Coronary artery (tissue), 2 donors: ENCODE measurements at regions not wholly inside any gene's neighbourhood (a gene's known extent, or its start where the extent isn't known, plus 50 kb on each side); places are given as distances from the start of the nearest gene placed in this dataset.
"Not testable (repeated sequence)": the region's sequence is repeated elsewhere in the genome, so short reads cannot be mapped to it uniquely, and the experiment has no call there.

ENCODE experiments used
- DNase-seq: peaks from one replicate; pipeline ENCODE4 v3.0.0-alpha.2; 2017; ENCODE audit warnings: low spot score
- H3K27ac ChIP-seq, 2 donors: fragments of 200-600 bp; sonication (generic); one replicate each; pipeline ENCODE4 v1.5.1; 2016 to 2019
- H3K4me3 ChIP-seq: fragments of 200-600 bp; sonication (generic); 2 replicates; pipeline ENCODE4 v1.5.1; 2016; ENCODE audit warnings: mild to moderate bottlenecking, moderate library complexity
- TF ChIP-seq, protein P1 (sequence below): fragments of 200-600 bp; sonication (generic); IDR thresholded peaks from one replicate; pipeline ENCODE4 v1.5.1; 2019; ENCODE audit warnings: antibody characterized with exemption

DNA sequence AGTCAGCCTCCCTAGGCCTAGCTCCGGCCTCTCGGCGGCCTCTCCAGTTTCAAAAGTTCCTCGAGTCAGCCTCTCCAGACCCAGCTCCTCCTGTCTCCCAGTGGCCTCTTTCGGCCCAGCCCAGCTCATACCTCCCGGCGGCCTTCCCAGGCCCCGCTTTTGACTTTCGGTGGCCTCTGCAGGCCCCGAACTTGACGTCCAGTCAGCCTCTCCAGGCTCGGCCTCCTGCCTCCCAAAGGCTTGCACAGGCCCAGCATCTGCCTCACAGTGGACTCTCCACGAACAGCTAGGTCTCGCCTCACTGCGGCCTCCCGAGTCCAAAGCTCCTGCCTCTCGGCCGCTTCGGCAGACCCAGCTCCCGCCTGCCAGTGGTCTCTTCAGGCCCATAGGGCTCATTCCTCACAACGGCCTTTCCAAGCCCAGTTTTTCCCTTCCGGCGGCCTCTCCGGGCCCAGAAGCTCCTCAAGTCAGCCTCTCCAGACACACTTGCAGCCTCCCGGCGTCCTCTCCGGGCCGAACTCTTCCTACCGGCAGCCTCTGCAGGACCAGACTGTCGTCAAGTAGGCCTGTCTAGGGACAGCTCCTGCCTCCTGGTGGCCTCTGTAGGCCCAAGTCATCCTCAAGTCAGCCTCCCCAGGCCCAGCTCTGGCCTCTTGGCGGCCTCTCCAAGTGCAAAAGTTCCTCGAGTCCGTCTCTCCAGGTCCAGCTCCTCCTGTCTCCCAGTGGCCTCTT, 249.9 kb upstream of the ZNF722 start:
- H3K27ac ChIP-seq, H3K4me3 ChIP-seq, DNase-seq: not testable (repeated sequence)

DNA sequence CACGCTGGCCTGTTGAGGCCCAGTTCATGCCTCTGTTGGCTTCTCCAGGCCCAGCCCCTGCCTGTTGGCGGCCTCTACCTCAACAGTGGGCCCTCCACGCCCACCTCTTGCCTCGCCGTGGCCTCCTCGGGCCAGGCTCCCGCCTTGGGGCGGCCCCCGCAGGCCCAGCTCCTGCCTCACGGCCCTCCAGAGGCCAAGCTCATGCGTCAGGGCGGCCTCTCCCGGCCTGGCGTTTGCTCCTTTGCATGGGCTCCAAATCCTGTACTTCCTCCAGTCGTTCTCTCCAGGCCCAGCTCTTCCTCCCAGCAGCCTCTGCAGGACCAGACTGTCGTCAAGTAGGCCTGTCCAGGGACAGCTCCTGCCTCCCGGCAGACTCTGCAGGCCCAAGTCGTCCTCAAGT, 246.2 kb upstream of the ZNF722 start:
- not testable (repeated sequence) for H3K4me3 ChIP-seq, DNase-seq

DNA sequence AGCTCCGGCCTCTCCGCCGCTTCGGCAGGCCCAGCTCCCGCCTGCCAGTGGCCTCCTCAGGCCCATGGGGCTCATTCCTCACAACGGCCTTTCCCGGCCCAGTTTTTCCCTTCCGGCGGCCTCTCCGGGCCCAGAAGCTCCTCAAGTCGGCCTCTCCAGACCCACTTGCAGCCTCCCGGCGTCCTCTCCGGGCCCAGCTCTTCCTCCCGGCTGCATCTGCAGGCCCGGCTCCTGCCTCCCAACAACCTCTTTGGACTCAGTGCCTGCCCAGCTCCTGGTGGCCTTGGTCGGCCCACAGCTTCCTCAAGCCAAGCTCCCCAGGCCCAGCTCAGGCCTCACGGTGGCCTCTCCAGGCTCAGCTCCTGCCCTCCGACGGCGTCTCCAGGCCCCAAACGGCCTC, 245.5 kb upstream of the ZNF722 start:
- H3K27ac ChIP-seq, H3K4me3 ChIP-seq, DNase-seq: not testable (repeated sequence)

More for the DNA sequence above, 246.2 kb upstream of the ZNF722 start:
- H3K27ac ChIP-seq, result not testable (repeated sequence)

DNA sequence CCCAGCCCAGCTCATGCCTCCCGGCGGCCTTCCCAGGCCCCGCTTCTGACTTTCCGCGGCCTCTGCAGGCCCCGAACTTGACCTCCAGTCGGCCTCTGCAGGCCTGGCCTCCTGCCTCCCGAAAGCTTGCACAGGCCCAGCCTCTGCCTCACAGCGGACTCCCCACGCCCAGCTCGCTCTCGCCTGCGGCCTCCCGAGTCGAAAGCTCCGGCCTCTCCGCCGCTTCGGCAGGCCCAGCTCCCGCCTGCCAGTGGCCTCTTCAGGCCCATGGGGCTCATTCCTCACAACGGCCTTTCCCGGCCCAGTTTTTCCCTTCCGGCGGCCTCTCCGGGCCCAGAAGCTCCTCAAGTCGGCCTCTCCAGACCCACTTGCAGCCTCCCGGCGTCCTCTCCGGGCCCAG, 238.4 kb upstream of the ZNF722 start:
- H3K4me3 ChIP-seq, DNase-seq, H3K27ac ChIP-seq: not testable (repeated sequence)

DNA sequence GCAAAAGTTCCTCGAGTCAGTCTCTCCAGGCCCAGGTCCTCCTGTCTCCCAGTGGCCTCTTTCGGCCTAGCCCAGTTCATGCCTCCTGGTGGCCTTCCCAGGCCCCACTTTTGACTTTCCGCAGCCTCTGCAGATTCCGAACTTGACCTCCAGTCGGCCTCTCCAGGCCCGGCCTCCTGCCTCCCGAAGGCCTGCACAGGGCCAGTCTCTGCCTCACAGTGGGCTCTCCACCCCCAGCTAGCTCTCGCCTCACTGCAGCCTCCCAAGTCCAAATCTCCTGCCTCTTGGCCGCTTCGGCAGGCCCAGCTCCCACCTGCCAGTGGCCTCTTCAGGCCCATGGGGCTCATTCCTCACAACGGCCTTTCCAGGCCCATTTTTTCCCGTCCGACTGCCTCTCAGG, 233.1 kb upstream of the ZNF722 start:
- H3K4me3 ChIP-seq, H3K27ac ChIP-seq, DNase-seq: not testable (repeated sequence)

DNA sequence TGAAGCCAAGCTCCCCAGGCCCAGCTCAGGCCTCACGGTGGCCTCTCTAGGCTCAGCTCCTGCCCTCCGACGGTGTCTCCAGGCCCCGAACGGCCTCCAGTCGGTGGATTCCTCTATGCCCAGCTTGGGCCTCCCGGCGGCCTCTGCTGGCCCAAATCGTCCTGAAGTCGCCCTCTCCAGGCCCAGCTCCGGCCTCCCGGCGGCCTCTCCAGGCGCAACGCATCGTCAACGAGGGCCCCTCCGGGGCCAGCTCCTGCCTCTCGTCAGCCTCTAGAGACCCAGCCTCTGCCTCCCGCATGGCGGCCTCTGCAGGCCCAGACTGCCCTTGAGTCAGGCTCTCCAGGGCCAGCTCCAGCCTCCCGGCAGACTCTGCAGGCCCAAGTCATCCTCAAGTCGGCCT, 232.5 kb upstream of the ZNF722 start:
- H3K27ac ChIP-seq, H3K4me3 ChIP-seq: not testable (repeated sequence)

DNA sequence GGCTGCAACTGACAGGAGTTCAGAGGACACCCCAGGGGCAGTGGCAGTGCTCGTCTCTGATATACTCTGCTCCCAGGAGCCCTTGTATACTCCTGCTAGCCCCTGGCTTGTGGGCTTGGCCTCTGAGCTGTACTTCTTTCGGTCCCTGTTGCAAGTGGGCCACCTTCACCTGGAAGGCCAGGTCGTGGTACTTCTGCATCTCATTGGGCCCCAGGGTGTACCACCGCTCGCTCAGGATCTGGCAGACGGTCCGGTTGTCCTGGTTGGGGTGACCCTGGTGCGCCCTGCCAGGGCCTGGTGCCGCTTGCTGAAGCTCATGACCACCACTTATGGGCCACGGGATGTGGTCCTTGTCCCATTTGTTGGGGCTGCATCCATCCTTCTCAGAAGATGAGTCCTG, 228.5 kb upstream of the ZNF722 start:
- not testable (repeated sequence) for H3K27ac ChIP-seq, H3K4me3 ChIP-seq, DNase-seq

More for the DNA sequence above, 232.5 kb upstream of the ZNF722 start:
- DNase-seq, result peak; percentile 60

DNA sequence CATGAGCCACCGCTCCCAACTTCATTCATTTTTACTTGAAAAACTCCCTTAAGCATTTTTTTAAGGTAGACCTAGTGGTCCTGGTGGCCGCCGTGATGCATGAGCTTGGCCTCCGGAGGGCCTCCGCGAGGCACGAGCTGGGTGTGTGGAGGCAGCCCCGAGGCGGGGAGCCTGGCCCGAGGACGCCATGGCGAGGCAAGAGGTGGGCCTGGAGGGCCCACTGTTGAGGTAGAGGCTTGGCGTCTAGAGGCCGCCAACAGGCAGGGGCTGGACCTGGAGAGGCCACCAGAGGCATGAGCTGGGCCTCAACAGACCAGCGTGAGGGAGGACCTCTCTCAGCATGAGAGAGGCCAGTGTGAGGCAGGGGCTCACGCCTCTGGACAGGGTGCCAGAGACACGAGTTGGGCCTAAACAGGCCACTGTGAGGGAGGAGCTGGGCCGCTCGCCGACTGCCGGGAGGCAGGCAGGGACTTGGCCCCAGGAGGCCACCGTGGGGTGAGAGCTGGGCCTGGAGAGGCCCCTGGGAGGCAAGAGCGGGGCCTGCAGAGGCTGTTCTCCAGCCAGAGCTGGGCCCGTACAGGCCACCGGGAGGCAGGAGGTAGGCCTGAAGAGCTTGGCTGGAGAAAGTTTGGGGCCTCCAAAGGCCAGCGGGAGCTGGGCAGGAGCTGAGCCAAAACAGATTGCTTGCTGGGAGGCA, 227.1 kb upstream of the ZNF722 start:
- H3K27ac ChIP-seq, H3K4me3 ChIP-seq, DNase-seq: not testable (repeated sequence)

DNA sequence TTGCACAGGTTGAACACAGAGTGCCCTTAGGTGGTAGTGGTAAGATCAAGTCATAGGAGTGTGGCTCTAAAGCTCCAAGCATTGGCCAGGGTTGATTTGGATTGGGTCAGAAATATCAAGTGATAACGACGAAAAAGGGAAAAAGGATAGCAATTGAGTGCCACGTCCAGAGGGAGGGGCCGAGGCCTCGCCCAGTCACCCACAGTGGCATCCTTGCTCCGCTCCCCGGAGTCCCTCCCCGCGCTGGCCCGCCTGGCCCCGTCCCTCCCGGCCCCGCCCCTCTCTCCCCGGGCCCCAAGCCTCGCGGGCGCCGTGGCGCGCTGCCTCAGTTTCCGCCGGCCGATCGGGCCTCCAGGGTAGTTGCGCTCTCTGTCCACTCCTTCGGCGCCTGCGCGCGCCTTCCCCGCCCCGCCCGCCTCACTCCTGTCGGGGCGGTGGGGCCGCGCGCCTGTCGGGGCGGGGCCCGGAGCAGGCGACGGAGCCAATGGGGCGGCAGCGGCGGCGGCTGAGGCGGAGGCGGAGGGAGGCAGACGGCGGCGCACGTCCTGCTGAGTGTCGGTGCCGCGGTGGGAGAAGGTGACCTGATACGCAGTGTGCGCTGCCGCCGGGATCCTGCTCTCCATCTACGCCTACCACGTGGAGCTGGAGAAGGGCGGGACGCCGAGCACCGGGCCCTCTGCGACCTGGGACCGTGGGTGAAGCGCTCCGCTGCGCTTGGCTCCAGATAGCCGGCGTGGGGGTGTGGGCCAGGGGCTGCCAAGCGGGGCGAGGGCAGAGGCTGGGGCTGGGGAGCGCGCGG, 209.1 kb upstream of the ZNF722 start:
- no peak overlapping the region for H3K4me3 ChIP-seq
- no peak for DNase-seq
- no peak overlapping the region for H3K27ac ChIP-seq
- TF ChIP-seq, protein P1, sequence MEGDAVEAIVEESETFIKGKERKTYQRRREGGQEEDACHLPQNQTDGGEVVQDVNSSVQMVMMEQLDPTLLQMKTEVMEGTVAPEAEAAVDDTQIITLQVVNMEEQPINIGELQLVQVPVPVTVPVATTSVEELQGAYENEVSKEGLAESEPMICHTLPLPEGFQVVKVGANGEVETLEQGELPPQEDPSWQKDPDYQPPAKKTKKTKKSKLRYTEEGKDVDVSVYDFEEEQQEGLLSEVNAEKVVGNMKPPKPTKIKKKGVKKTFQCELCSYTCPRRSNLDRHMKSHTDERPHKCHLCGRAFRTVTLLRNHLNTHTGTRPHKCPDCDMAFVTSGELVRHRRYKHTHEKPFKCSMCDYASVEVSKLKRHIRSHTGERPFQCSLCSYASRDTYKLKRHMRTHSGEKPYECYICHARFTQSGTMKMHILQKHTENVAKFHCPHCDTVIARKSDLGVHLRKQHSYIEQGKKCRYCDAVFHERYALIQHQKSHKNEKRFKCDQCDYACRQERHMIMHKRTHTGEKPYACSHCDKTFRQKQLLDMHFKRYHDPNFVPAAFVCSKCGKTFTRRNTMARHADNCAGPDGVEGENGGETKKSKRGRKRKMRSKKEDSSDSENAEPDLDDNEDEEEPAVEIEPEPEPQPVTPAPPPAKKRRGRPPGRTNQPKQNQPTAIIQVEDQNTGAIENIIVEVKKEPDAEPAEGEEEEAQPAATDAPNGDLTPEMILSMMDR, result no peak

DNA sequence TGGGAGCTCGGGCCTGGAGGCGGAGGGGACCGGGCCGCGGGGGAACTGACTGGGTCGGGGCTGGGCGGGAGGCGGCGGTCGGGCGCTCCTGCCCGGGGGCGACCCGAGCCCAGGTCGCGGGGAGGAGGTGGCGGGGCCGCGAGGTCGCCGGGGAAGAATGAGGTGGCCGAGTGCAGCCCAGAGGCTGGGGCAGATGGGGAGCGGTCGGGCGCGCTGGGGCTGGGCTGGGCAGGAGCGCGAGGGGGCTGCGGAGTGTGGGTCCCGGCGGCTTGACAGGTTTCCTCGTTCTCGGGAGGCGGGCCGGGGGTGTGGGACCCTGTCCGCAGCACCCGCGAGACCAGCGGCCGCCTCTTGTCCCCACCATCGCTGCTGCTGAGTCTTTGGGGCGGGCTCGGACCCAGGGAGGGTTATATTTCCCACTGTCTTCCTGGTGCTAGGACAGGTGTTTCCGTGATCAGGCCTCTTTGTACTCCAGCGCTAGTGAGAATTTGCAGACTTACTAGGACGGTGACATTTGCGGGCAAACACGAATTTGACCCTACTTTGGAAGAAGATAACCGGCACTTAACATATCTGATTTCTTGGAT, 208.4 kb upstream of the ZNF722 start:
- not testable (repeated sequence) for H3K4me3 ChIP-seq, DNase-seq, H3K27ac ChIP-seq
